ENCODE measurements at regions not wholly inside any gene's neighbourhood (a gene's known extent, or its start where the extent isn't known, plus 50 kb on each side); places are given as distances from the start of the nearest gene placed in this dataset.

DNA sequence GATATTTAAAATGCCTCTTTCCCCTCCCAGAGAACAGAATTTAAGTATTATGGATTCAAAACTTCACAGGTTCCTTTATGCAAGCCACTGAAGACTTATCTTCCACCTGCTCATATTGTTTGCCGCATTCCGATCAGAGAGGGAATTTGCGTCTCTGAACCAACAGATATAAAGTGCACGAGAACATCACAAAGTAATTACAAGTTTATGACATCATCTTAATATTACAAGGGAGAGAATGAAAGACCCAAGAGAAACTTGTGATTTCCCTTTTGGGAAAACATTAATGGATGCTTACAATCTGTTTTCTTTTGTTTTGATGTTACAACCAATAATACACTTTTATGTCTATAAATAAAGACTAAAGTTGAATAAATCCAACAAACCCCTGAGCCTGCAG, 631.0 kb downstream of the BCL11A start:
- TF ChIP-seq, protein P1, sequence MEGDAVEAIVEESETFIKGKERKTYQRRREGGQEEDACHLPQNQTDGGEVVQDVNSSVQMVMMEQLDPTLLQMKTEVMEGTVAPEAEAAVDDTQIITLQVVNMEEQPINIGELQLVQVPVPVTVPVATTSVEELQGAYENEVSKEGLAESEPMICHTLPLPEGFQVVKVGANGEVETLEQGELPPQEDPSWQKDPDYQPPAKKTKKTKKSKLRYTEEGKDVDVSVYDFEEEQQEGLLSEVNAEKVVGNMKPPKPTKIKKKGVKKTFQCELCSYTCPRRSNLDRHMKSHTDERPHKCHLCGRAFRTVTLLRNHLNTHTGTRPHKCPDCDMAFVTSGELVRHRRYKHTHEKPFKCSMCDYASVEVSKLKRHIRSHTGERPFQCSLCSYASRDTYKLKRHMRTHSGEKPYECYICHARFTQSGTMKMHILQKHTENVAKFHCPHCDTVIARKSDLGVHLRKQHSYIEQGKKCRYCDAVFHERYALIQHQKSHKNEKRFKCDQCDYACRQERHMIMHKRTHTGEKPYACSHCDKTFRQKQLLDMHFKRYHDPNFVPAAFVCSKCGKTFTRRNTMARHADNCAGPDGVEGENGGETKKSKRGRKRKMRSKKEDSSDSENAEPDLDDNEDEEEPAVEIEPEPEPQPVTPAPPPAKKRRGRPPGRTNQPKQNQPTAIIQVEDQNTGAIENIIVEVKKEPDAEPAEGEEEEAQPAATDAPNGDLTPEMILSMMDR (IDR thresholded peaks at IDR 0.05), result no peak
- no peak for TF ChIP-seq POLR2A (IDR thresholded peaks at IDR 0.05)
